Mononuclear cell (primary cell): ENCODE measurements at regions not wholly inside any gene's neighbourhood (a gene's known extent, or its start where the extent isn't known, plus 50 kb on each side); places are given as distances from the start of the nearest gene placed in this dataset.

ENCODE experiments used
- H3K27me3 ChIP-seq: 2 replicates; pipeline ENCODE4 v1.6.0; 2011; ENCODE audit warnings: low read length, control low read depth; ENCODE audit not compliant: insufficient read depth
- H3K4me1 ChIP-seq: 2 replicates; pipeline ENCODE4 v1.5.1; 2011; ENCODE audit warnings: mild to moderate bottlenecking, low read length, control low read depth; ENCODE audit not compliant: insufficient read depth
- H3K4me3 ChIP-seq: 2 replicates; pipeline ENCODE4 v1.5.1; 2011; ENCODE audit warnings: mild to moderate bottlenecking, low read length, moderate library complexity
- H3K9me3 ChIP-seq: 2 replicates; pipeline ENCODE4 v1.5.1; 2011; ENCODE audit warnings: low read depth, mild to moderate bottlenecking, control low read depth, low read length

DNA sequence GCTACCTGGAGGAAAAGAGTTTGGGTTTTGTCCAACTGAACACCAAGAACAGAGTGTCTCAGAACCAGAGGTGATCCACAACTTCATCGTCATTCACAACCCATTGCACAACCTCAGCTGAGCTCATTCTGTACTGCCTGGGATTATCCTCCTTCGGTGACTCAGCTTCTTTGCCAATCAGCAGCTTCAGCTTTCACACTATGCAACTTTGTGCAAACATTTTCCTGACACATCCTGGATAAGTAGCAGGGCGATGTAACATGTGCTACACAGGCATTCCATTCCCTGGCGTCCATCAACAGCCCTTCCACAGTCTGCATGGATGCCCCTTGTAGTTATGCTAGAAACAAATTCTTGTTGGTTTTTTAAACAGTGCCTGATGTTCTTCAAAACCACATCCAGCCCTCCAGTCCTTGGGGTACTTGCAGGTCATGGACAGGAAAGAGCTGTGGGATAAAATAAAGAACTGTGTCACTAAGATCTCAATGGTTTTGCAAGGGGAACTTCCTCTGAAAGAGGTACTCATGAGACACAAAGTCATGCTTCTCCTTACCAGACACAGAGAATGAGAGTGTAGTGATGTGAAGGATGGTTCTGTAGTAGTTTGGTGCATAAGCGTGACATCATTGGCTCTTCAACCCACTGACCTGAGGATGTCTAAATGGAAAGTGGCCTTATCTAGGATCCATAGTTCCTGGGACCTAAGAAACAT, 478.5 kb downstream of the KIF20B start:
- H3K9me3 ChIP-seq = no peaks in the 10 kb centered on the region
- H3K27me3 ChIP-seq = no peaks in the 10 kb centered on the region
- H3K4me3 ChIP-seq = no peak overlapping the region
- H3K4me1 ChIP-seq = no peaks in the 10 kb centered on the region

DNA sequence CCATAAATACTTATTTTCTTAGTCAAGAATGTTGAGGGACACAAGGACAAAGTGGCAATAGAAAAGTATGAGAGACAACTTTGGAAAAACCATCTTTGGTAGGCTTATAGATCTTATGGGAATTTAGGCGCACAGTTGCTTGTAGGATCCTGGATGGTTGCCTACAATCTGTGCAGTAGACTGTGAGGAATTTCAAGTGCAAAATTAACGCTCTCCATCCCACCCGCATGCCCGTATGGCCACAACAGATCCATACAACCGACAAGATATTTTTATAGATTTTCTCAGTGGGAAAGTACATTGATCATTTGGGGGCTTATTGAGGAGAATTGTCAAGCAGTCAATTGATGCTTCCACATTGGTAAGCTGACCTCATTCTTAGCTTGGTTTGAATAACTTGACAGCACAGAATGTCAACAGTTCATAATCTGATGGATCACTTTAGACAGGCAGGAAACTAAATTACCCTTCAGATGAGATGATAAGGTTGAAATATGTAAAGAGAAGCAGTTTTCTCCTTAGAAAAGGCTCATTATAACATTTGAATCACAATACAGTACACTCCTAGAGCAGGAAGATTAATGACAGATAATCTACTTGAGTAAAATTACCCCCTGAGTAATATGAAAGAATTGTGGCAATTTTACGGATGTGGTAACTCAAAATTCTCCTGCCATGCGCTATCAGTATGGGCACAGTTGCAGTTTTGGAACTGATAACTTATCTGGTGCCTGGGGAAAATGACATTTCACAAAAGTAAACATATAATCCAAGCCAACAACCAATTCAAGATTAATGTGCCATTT, 479.7 kb downstream of the KIF20B start:
- Histone ChIP-seq H3K4me3 (no peak overlapping the region), H3K4me1 (no peaks in the 10 kb centered on the region), H3K9me3 (no peaks in the 10 kb centered on the region), H3K27me3 (no peaks in the 10 kb centered on the region)

DNA sequence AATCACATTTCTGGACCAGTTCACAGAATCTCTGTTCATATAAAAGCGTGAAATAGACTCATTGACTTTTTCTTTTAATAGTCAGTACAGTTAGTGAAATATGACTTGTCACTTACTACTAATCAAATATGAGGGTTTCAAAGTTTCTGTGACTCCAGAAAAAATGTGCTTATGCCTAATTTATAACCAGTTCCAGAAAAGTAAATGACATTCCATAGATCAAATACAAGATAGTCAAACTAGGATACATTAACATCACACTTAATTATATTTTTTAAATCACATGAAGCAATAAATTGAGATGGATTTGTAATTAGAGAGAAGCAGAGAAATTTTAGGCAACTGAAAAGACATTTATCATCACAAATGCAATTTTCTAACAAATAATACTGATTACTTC, 491.4 kb downstream of the KIF20B start:
- no peak overlapping the region for H3K4me3 ChIP-seq
- H3K4me1 ChIP-seq = no peaks in the 10 kb centered on the region
- no peaks in the 10 kb centered on the region for H3K27me3 ChIP-seq
- H3K9me3 ChIP-seq = no peaks in the 10 kb centered on the region

DNA sequence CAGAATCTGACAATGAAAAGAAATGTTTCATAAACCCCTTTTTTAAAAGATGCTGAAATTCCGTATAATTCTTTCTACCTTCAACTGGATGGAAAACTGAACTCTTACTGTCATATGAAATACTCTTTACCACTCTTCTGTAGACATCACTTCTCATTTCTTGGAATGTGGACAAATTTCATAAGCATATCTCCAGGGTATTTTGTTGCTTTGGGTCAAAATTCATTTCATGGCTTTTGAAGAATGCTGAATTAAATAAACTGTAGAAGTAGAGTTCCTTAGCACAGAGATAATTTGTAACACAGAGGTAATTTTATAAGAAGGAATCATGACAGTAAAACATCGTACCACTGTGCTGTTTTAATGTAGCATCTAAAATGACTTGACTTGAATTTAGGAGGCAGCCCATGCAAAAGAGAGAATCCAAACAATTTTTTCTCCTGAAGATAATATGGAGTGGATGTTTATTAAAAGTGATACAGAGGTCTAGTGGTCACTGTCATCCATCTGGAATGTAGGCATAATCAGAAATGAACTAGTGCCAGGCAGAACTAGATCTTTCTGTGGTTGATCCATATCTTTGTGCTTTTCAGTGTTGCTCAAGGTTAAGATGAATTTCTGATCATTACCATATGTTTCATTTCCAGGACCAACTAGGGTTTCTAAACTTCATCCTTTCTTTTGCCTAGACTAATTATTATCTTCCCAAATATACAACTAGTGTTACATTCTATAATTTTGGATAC, 492.0 kb downstream of the KIF20B start:
- Histone ChIP-seq H3K27me3 (no peaks in the 10 kb centered on the region), H3K4me1 (no peaks in the 10 kb centered on the region), H3K4me3 (no peak overlapping the region), H3K9me3 (no peaks in the 10 kb centered on the region)

DNA sequence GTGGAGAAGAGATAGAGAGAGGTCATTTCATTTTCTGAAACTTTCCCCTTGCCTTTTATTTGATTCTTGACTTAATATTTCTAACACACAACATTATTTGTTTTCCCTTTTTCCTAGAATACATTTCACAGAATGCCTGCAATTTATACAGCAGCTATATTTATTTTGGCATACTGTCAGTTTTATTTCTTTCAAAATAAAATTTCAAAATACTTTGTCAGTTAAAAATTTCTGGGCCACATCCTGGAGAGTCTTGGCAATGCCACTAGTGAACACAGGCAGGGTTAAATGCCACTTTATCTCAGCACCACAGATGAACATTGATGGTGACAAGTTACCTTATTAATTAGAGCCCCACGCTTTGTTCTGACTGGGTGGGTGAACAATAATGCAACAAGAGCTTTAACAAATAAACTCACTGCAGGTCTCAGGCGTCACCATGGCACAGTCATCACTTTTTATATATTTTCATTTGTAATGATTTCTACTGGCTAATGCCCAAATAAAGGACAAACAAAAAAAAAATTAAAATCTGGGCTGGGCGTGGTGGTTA, 494.0 kb downstream of the KIF20B start:
- Histone ChIP-seq H3K4me3 (no peak overlapping the region), H3K4me1 (no peaks in the 10 kb centered on the region), H3K27me3 (no peaks in the 10 kb centered on the region), H3K9me3 (no peaks in the 10 kb centered on the region)

DNA sequence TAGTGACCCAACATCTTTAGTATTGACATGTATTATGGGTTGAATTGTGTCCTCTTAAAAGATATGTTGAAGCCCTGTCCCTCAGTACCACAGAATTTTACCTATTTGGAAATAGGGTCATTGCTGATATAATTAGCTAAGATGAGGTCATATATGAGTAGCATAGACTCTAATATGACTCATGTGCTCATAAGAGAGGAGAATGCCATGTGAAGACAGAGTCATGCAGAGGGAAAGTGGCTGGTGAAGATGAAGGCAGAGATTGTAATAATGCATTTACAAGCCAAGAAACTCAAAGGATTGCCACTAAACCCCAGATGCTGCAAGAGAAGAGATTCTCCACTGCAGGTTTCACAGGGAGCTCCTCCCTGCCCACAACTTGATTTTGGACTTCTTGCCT, 496.4 kb downstream of the KIF20B start:
- Histone ChIP-seq H3K9me3 (no peaks in the 10 kb centered on the region), H3K4me3 (no peak overlapping the region), H3K27me3 (no peaks in the 10 kb centered on the region), H3K4me1 (no peaks in the 10 kb centered on the region)

DNA sequence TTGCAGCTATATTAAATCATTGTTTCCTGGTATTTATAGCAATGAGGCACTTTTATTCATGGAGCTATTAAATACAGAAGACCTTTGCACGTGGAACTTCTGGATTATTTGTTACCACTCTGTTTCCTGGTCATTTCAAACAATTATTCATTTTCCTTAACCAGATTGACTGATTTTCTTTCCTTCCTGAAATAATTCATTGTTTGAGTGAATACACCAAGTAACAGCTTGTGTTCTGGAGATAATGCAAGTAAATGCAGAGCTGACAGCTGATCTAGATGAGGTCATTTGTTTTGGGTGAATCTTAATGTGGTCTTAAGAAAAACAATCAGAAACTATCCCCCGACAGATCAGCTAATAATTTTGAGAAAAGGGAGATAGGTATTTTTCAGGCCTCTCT, 497.7 kb downstream of the KIF20B start:
- no peaks in the 10 kb centered on the region for H3K9me3 ChIP-seq
- no peak overlapping the region for H3K4me3 ChIP-seq
- no peaks in the 10 kb centered on the region for H3K4me1 ChIP-seq
- H3K27me3 ChIP-seq = no peaks in the 10 kb centered on the region

DNA sequence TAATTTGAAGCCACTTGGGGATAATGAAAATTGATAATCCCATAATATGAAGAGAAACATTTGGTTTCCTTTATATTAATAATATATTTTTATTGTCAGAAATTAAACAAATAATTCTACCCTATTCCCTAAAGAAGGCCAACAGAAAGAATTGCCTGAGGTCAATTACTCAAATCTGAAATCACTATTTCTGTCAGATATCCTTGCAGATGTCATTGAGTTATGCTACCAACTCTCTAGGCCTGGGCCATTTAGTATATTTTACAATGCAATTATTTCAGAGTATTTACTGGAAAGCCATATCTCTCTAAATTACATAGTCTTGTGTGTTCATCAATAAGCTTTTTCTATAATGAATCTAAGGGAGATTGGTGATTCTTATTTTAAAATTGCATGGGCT, 498.1 kb downstream of the KIF20B start:
- Histone ChIP-seq H3K4me1 (no peaks in the 10 kb centered on the region), H3K27me3 (no peaks in the 10 kb centered on the region), H3K9me3 (no peaks in the 10 kb centered on the region), H3K4me3 (no peak overlapping the region)

DNA sequence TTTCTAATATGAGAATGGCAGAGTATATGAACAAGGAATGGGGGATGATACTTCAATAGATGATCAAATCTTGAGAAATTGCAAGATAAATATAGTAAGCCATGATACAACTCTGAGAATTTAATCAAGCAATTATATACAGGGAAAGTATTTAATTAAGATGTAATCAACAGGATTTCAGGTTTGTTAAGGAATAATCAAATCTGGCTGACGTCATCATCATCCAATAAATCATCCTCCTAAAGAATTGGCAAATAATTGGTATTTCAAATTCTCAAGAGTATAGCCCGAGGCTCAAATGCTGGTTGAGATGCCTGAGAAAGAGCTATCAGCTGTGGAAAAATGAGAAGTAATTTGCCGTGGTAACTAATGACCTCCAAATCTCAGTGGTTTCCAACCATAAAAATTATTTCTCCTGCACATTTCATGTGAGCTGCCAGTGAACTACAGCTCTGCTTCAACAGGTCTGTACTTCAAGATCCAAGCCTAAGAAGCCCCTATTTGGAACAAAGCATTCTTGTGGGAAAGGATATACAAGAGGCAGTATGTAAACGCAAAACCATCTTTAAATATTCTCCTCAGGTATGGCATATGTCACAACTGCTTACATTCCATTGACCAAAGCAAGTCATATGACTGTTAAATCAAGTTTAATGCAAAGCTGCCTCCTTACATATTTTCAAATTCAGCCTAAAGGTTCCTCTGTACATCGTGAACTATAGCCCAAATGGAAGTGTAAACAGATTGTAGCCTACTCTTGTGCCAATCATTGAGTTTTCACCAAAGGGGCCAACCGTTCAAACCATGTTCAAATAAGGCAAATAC, 503.0 kb downstream of the KIF20B start:
- Histone ChIP-seq H3K4me3 (no peak overlapping the region), H3K27me3 (no peaks in the 10 kb centered on the region), H3K9me3 (no peaks in the 10 kb centered on the region), H3K4me1 (no peaks in the 10 kb centered on the region)

DNA sequence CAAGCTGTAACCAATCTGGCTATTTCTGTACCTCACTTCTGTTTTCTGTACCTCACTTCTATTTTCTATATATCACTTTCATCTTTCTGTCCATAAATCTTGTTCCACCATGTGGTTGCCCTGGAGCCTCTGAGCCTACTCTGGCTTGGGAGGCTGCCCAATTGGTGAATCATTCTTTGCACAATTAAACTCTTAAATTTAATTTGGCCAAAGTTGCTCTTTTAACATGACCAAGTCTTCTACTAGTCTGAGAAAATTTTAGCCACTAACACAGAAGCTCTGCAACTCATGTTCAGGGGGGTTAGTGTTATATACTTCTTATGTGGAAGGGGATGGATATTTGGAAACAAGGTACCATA, 503.5 kb downstream of the KIF20B start:
- H3K9me3 ChIP-seq = no peaks in the 10 kb centered on the region

DNA sequence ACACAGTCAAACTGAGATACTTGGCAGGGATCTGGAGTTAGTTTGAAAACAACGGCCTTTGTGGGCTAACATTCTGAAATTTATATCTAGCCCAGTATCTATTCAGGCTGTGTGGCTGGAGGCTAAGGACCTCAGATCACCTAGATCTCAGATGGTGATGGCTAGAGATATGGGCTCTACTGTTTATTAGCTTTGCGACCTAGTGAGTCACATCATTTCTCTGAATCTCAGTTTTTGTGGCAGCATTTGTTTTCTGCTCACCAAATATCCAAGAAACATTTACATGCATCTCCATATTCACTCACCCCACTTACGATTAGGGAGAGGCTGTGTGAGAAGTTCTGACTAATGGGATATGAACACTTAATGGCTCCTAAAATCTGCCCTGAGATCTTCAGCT, 503.9 kb downstream of the KIF20B start:
- Histone ChIP-seq H3K4me3 (no peak overlapping the region), H3K27me3 (no peaks in the 10 kb centered on the region), H3K9me3 (no peaks in the 10 kb centered on the region), H3K4me1 (no peaks in the 10 kb centered on the region)

More for the DNA sequence above, 503.5 kb downstream of the KIF20B start:
- no peaks in the 10 kb centered on the region for H3K4me1 ChIP-seq
- H3K27me3 ChIP-seq = no peaks in the 10 kb centered on the region
- H3K4me3 ChIP-seq = no peak overlapping the region

DNA sequence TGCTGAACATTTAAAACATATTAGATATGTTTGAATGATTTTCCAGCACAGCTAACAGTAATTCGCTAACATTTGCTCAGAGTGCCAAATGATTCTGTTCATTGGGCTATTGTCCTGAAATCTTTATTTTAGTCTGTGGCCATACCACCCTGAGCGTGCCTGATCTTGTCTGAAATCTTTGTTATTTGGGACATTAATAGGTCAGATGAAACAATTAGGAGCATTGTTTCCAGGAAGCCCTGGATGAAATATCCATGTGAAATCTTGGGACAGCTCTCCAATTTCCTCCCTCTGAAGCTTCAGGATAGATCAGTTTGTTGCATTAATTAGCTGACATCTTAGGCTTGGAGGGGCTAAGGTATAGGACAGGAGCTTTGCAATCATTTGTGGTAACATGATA, 512.0 kb downstream of the KIF20B start:
- Histone ChIP-seq H3K27me3 (no peaks in the 10 kb centered on the region), H3K9me3 (no peaks in the 10 kb centered on the region), H3K4me3 (no peak overlapping the region), H3K4me1 (no peaks in the 10 kb centered on the region)

DNA sequence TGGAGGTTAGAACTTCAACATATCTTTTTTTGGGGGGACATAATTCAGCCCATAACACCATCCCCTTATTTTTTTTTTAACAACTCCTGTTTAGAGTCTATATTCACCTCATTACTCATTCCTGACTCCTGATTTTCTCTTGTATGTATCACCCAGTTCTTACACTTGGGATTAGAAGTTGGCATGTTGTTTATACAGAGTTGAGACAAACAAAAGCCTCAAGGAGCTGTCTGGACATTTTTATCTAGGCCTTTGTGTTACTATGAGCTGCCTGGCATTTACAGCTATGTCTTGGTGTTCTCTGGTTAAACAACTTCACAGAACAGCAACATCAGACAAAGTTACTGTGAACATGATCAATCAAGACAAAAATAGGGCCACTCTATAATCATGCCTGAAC, 517.5 kb downstream of the KIF20B start:
- H3K27me3 ChIP-seq = no peaks in the 10 kb centered on the region
- H3K4me1 ChIP-seq = no peaks in the 10 kb centered on the region
- H3K9me3 ChIP-seq = no peaks in the 10 kb centered on the region
- H3K4me3 ChIP-seq = no peak overlapping the region

DNA sequence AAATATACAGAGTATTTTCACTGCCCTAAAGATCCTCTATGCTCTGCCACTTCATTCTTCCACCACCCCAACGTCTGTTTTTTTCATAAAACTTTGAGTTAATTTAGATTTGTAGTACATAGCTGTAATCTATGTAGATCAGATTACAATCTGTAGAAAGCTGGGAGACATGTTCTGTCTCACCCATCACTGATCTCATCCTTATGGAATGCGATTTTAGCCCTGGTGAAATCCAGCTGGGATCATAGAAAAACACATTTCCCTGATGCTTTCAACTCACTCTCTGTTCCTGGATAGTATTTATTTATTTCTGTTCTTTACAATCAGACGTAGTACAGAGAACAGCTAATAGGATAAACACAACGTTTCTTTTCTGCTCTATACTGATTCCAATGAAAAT, 521.0 kb downstream of the KIF20B start:
- H3K4me3 ChIP-seq = no peak overlapping the region
- H3K4me1 ChIP-seq = no peaks in the 10 kb centered on the region
- H3K9me3 ChIP-seq = no peaks in the 10 kb centered on the region
- no peaks in the 10 kb centered on the region for H3K27me3 ChIP-seq
